ENCODE measurements at regions not wholly inside any gene's neighbourhood (a gene's known extent, or its start where the extent isn't known, plus 50 kb on each side); places are given as distances from the start of the nearest gene placed in this dataset.

GRCh38 chr2:48249631-48250473 lies 64.6 kb upstream of the FOXN2 start (continued):
- TF ChIP-seq PRDM15 (CRISPR knock-in tag; IDR thresholded peaks at IDR 0.05) (no peak), ZNF282 (IDR thresholded peaks at IDR 0.05; ENCODE audit: partially characterized antibody) (no peak), PAX8 (CRISPR knock-in tag; IDR thresholded peaks at IDR 0.05; ENCODE audit: borderline replicate concordance) (no peak), ZNF629 (CRISPR knock-in tag; conservative IDR thresholded peaks at IDR 0.05) (0 out of 2 replicates have a peak, but pooled peaks have one; percentile 13), ZNF788 (CRISPR knock-in tag; IDR thresholded peaks at IDR 0.05; ENCODE audit: borderline replicate concordance) (peak; percentile 94; the same call in 1 of the 2 replicates), ZNF605 (CRISPR knock-in tag; IDR thresholded peaks at IDR 0.05) (no peak), ZNF644 (CRISPR knock-in tag; IDR thresholded peaks at IDR 0.05; ENCODE audit: low read depth) (peak; percentile 90), ZNF512B (CRISPR knock-in tag; IDR thresholded peaks at IDR 0.05; ENCODE audit: borderline replicate concordance) (no peak; the same call in 1 of the 2 replicates), ATF2 (CRISPR knock-in tag; IDR thresholded peaks at IDR 0.05) (peak; percentile 80), ZNF766 (CRISPR knock-in tag; IDR thresholded peaks at IDR 0.05; ENCODE audit: borderline replicate concordance) (peak; percentile 75; the same call in 1 of the 2 replicates), DBP (CRISPR knock-in tag; IDR thresholded peaks at IDR 0.05; ENCODE audit: not compliant biosample characterization) (no peak)
- TF ChIP-seq, protein P1, sequence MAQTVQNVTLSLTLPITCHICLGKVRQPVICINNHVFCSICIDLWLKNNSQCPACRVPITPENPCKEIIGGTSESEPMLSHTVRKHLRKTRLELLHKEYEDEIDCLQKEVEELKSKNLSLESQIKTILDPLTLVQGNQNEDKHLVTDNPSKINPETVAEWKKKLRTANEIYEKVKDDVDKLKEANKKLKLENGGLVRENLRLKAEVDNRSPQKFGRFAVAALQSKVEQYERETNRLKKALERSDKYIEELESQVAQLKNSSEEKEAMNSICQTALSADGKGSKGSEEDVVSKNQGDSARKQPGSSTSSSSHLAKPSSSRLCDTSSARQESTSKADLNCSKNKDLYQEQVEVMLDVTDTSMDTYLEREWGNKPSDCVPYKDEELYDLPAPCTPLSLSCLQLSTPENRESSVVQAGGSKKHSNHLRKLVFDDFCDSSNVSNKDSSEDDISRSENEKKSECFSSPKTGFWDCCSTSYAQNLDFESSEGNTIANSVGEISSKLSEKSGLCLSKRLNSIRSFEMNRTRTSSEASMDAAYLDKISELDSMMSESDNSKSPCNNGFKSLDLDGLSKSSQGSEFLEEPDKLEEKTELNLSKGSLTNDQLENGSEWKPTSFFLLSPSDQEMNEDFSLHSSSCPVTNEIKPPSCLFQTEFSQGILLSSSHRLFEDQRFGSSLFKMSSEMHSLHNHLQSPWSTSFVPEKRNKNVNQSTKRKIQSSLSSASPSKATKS (CRISPR knock-in tag; IDR thresholded peaks at IDR 0.05), result peak; percentile 71; the same call in 1 of the 2 replicates
- TF ChIP-seq, protein P2, sequence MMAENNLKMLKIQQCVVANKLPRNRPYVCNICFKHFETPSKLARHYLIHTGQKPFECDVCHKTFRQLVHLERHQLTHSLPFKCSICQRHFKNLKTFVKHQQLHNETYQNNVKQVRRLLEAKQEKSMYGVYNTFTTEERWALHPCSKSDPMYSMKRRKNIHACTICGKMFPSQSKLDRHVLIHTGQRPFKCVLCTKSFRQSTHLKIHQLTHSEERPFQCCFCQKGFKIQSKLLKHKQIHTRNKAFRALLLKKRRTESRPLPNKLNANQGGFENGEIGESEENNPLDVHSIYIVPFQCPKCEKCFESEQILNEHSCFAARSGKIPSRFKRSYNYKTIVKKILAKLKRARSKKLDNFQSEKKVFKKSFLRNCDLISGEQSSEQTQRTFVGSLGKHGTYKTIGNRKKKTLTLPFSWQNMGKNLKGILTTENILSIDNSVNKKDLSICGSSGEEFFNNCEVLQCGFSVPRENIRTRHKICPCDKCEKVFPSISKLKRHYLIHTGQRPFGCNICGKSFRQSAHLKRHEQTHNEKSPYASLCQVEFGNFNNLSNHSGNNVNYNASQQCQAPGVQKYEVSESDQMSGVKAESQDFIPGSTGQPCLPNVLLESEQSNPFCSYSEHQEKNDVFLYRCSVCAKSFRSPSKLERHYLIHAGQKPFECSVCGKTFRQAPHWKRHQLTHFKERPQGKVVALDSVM (CRISPR knock-in tag; IDR thresholded peaks at IDR 0.05), result no peak
